K562 (cell line): ENCODE measurements at regions not wholly inside any gene's neighbourhood (a gene's known extent, or its start where the extent isn't known, plus 50 kb on each side); places are given as distances from the start of the nearest gene placed in this dataset.

Source experiments
- ATAC-seq: fragments of 200-7000 bp; cut with Tn5 transposase; 3 replicates; pipeline ENCODE4 v1.9.1; 2020; ENCODE audit warnings: moderate library complexity
- BruUV-seq: library from RNA; stranded (reverse); fragments of 400-500 nt; replicated peaks from 2 replicates; lab custom pipeline; 2021; lab: Mats Ljungman, UMichigan
- CTCF ChIA-PET: fragments of 300-600 bp; formaldehyde crosslinking; extraction: SDS; loops from one replicate; lab custom pipeline; 2021; ENCODE audit warnings: low intra/inter-chr PET ratio; lab: Yijun Ruan, JAX
- POLR2A ChIA-PET: fragments of 300-600, 350-650 bp; sonication (Branson Sonifier 250); formaldehyde crosslinking; extraction: SDS; loops from one replicate; lab custom pipeline; 2021; ENCODE audit warnings: antibody characterized with exemption, inconsistent platforms; lab: Yijun Ruan, JAX
- DNase-seq, 4 experiments: peaks; one replicate each; pipeline versions ENCODE4 v3.0.0 to v3.0.0-alpha.2; 2011 to 2018; ENCODE audit warnings: low spot score in 3 of 4, mixed read lengths in 3 of 4; ENCODE audit errors: extremely low read depth in 1 of 4
- FAIRE-seq: peaks from 2 replicates; lab custom pipeline; 2011; peaks lifted over from hg19 to GRCh38; lab: Jason Lieb, UNC
- H2AFZ ChIP-seq: 2 replicates; pipeline ENCODE4 v1.6.0; 2011; ENCODE audit warnings: low read depth, low read length, control low read depth, inconsistent platforms
- H3K27ac ChIP-seq: fragments of 200-600 bp; 3 replicates; pipeline ENCODE4 v1.8.0; 2011; ENCODE audit warnings: low read depth, mild to moderate bottlenecking, control low read depth, inconsistent platforms, low read length, moderate library complexity, mixed read lengths; ENCODE audit errors: extremely low read depth
- H3K27me3 ChIP-seq, 2 experiments: fragments of 300-600 bp in 1 of 2; 2 replicates in 1 of 2; 3 replicates in 1 of 2; pipeline versions ENCODE4 v1.6.0 to v1.8.0; 2011; ENCODE audit warnings: inconsistent platforms in 2 of 2, low read length in 2 of 2, mild to moderate bottlenecking in 1 of 2, mixed read lengths in 1 of 2, moderate library complexity in 1 of 2; ENCODE audit not compliant: control insufficient read depth in 2 of 2, insufficient read depth in 2 of 2
- H3K36me3 ChIP-seq: fragments of 300-600 bp; 3 replicates; pipeline ENCODE4 v1.8.0; 2011; ENCODE audit warnings: mild to moderate bottlenecking, low read length, inconsistent platforms; ENCODE audit not compliant: control insufficient read depth, insufficient read depth
- H3K4me1 ChIP-seq, 2 experiments: fragments of 200-600 bp in 1 of 2; replicated peaks in 1 of 2; 2 replicates in 1 of 2; 3 replicates in 1 of 2; pipeline versions ENCODE4 v1.5.1 to v1.8.0; 2011; ENCODE audit warnings: inconsistent platforms in 2 of 2, low read length in 2 of 2, mild to moderate bottlenecking in 1 of 2, mixed read lengths in 1 of 2, moderate library complexity in 1 of 2; ENCODE audit not compliant: control insufficient read depth in 2 of 2, insufficient read depth in 2 of 2
- H3K4me2 ChIP-seq: 2 replicates; pipeline ENCODE4 v1.6.1; 2011; ENCODE audit warnings: low read length, control low read depth, inconsistent platforms, mixed read lengths; ENCODE audit not compliant: insufficient read depth
- H3K4me3 ChIP-seq: fragments of 200-600 bp; sonication (generic), shearing (Covaris generic); 2 replicates; pipeline ENCODE4 v1.5.1; 2016; ENCODE audit warnings: control low read depth, inconsistent platforms
- H3K79me2 ChIP-seq: fragments of 200-600 bp; 3 replicates; pipeline ENCODE4 v1.8.0; 2011; ENCODE audit warnings: low read length, inconsistent platforms; ENCODE audit not compliant: control insufficient read depth, insufficient read depth
- H3K9ac ChIP-seq, 2 experiments: 2 replicates each; pipeline versions ENCODE4 v1.6.0 to v1.6.1; 2011; ENCODE audit warnings: low read depth in 2 of 2, low read length in 2 of 2, control low read depth in 1 of 2, inconsistent platforms in 1 of 2, mild to moderate bottlenecking in 1 of 2, mixed read lengths in 1 of 2; ENCODE audit not compliant: insufficient read depth in 1 of 2
- H3K9me1 ChIP-seq: one replicate; pipeline ENCODE4 v1.6.0; 2011; ENCODE audit warnings: inconsistent platforms, mild to moderate bottlenecking, low read length, moderate library complexity; ENCODE audit not compliant: control insufficient read depth, insufficient read depth
- H3K9me3 ChIP-seq: replicated peaks from 2 replicates; pipeline ENCODE4 v1.5.1; 2011; ENCODE audit warnings: low read depth, low read length, inconsistent platforms; ENCODE audit not compliant: control insufficient read depth, insufficient read depth
- H4K20me1 ChIP-seq: replicated peaks from 2 replicates; pipeline ENCODE4 v1.6.1; 2011; ENCODE audit warnings: low read length, inconsistent platforms, mixed read lengths; ENCODE audit not compliant: control insufficient read depth, insufficient read depth
- ATF3 ChIP-seq, 2 experiments: fragments of 450-650 bp in 1 of 2; sonication (generic) in 1 of 2; formaldehyde crosslinking in 1 of 2; IDR thresholded peaks in 1 of 2; conservative IDR thresholded peaks in 1 of 2; 2 replicates each; pipeline versions ENCODE4 v1.6.1 to v1.8.1; 2016 to 2023; ENCODE audit warnings: mild to moderate bottlenecking in 2 of 2, moderate library complexity in 2 of 2, inconsistent platforms in 1 of 2, missing genetic modification reagents in 1 of 2
- CHAMP1 ChIP-seq: fragments of 450-650 bp; IDR thresholded peaks from 2 replicates; pipeline ENCODE4 v1.6.1; 2016; ENCODE audit warnings: mild to moderate bottlenecking
- FOXJ3 ChIP-seq: sonication (generic); formaldehyde crosslinking; IDR thresholded peaks from 2 replicates; pipeline ENCODE4 v1.4.0; 2020; ENCODE audit warnings: mild to moderate bottlenecking, missing genetic modification reagents
- KDM1A ChIP-seq, 2 experiments: fragments of 450-650 bp; IDR thresholded peaks; 2 replicates each; pipeline ENCODE4 v1.6.1; 2016; ENCODE audit warnings: mild to moderate bottlenecking in 2 of 2
- KLF16 ChIP-seq: IDR thresholded peaks from 2 replicates; pipeline ENCODE4 v1.6.1; 2016; ENCODE audit warnings: antibody characterized with exemption
- OTX1 ChIP-seq: fragments of 450-650 bp; formaldehyde crosslinking; IDR thresholded peaks from 2 replicates; pipeline ENCODE4 v1.4.0; 2022; ENCODE audit warnings: mild to moderate bottlenecking
- XRCC3 ChIP-seq: fragments of 450-650 bp; IDR thresholded peaks from 2 replicates; pipeline ENCODE4 v1.6.1; 2017; ENCODE audit warnings: mild to moderate bottlenecking, moderate library complexity
- ZNF12 ChIP-seq: sonication (generic); formaldehyde crosslinking; IDR thresholded peaks from 2 replicates; pipeline ENCODE4 v1.4.0; 2020; ENCODE audit warnings: mild to moderate bottlenecking, missing genetic modification reagents
- WGBS: fragments of 100-300 bp; shearing (Covaris generic); methylation state at CpG from one replicate; pipeline ENCODE4 v1.1.6; 2016; ENCODE audit warnings: low coverage, mixed read lengths; ENCODE audit not compliant: insufficient coverage; ENCODE audit errors: missing lambda C conversion rate; 5-methylcytosine and 5-hydroxymethylcytosine counted together
- in situ Hi-C: fragments of 300-500 bp; cut with MboI; formaldehyde crosslinking; loops from 4 replicates; pipeline ENCODE4 v1.15.0; 2018; ENCODE audit warnings: inconsistent platforms, mixed read lengths
- intact Hi-C: fragments of 100-400 bp; cut with micrococcal nuclease; formaldehyde crosslinking; loops from 2 replicates; pipeline ENCODE4 v1.14.2; 2022

GRCh38 chr3:145070795-145071194, 1090.2 kb downstream of the PLOD2 start:
- Histone ChIP-seq H3K27ac (no peak overlapping the region), H3K9ac (no peak overlapping the region), H4K20me1 (no peaks in the 10 kb centered on the region), H3K79me2 (no peaks in the 10 kb centered on the region), H3K9me1 (no peaks in the 10 kb centered on the region), H2AFZ (no peak overlapping the region), H3K36me3 (no peaks in the 10 kb centered on the region), H3K4me1 (no peaks in the 10 kb centered on the region), H3K9me3 (0 out of 2 replicates have a peak, but pooled peaks cover 2% of the 10 kb centered on the region), H3K27me3 (no peaks in the 10 kb centered on the region), H3K4me2 (no peak overlapping the region), H3K4me3 (no peak overlapping the region)
- POLR2A ChIA-PET, result no interaction called here
- no peak for TF ChIP-seq KDM1A (IDR thresholded peaks at IDR 0.05)
- TF ChIP-seq KLF16, result no peak
- no peak for TF ChIP-seq ZNF12 (CRISPR knock-in tag)
- TF ChIP-seq OTX1 (CRISPR knock-in tag), result no peak
- no peak for TF ChIP-seq CHAMP1
- no peak for TF ChIP-seq ATF3 (IDR thresholded peaks at IDR 0.05)
- no peak for TF ChIP-seq ATF3 (CRISPR knock-in tag; conservative IDR thresholded peaks at IDR 0.05)
- TF ChIP-seq FOXJ3 (CRISPR knock-in tag), result no peak
- TF ChIP-seq XRCC3, result no peak
- no TSS peak for BruUV-seq
- intact Hi-C loops, result no loop called here
- DNase-seq (no peak), ATAC-seq (no peak), FAIRE-seq (no peak)
- CTCF ChIA-PET, result no interaction called here
- in situ Hi-C loops, result no loop called here
- WGBS, result 2% methylated on average over 2 of the region's 2 CpGs
